Suprapubic skin (tissue), 4 donors: ENCODE measurements at regions not wholly inside any gene's neighbourhood (a gene's known extent, or its start where the extent isn't known, plus 50 kb on each side); places are given as distances from the start of the nearest gene placed in this dataset.

ENCODE experiments used
- POLR2A ChIP-seq, 2 donors: fragments of 450-650 bp; IDR thresholded peaks; one replicate each; pipeline ENCODE4 v1.6.1; 2017; ENCODE audit warnings: antibody characterized with exemption in 2 of 2, mild to moderate bottlenecking in 2 of 2, moderate library complexity in 2 of 2
- POLR2AphosphoS5 ChIP-seq, 3 donors: sonication (generic); formaldehyde crosslinking; IDR thresholded peaks; one replicate each; pipeline ENCODE4 v1.6.1; 2017; ENCODE audit warnings: antibody characterized with exemption in 3 of 3

DNA sequence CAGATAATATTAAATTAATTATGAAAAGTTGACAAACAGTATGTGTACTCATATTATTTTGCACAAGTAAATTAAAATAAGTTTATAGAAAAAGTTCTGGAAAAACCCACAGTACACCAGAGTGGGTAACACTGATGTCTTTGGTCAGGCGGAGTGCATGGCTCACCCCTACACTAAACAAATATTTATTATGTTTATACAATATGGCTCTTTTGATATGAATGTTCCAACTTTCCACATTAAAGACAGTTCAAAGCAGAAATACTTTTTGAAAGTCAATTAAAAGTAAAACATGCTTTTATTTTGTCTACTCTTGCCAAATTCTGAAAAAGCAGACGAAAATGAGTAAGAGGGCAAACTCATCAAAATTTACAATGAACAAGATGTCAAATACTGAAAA lies 56.2 kb upstream of the DCBLD2 start:
- no peak for TF ChIP-seq POLR2A (IDR thresholded peaks at IDR 0.05)
- no peak for TF ChIP-seq POLR2AphosphoS5 (IDR thresholded peaks at IDR 0.05)
